IMR-90 (cell line): ENCODE measurements at regions not wholly inside any gene's neighbourhood (a gene's known extent, or its start where the extent isn't known, plus 50 kb on each side); places are given as distances from the start of the nearest gene placed in this dataset.

Experiments
- ATAC-seq: fragments of 200-7000 bp; cut with Tn5 transposase; 2 replicates; pipeline ENCODE4 v1.9.1; 2020; ENCODE audit warnings: low read depth, mild to moderate bottlenecking, moderate library complexity
- BruUV-seq: library from RNA; stranded (reverse); fragments of 400-500 nt; replicated peaks from 2 replicates; lab custom pipeline; 2021; lab: Mats Ljungman, UMichigan
- CTCF ChIA-PET: fragments of 300-600 bp; formaldehyde crosslinking; extraction: SDS; loops from one replicate; lab custom pipeline; 2021; ENCODE audit warnings: antibody characterized with exemption; lab: Yijun Ruan, JAX
- POLR2A ChIA-PET: fragments of 300-600 bp; sonication (Branson Sonifier 250); formaldehyde crosslinking; loops from one replicate; lab custom pipeline; 2022; ENCODE audit warnings: antibody characterized with exemption; ENCODE audit not compliant: unreplicated experiment; lab: Charles Lee
- DNase-seq: peaks from one replicate; pipeline ENCODE4 v3.0.0; 2013
- H2AFZ ChIP-seq: replicated peaks from 2 replicates; pipeline ENCODE3; 2013; ENCODE audit warnings: low read length, mild to moderate bottlenecking; ENCODE audit not compliant: poor library complexity
- H2AK5ac ChIP-seq: 2 replicates; pipeline ENCODE4 v1.6.1; 2013; ENCODE audit warnings: low read depth, low read length, inconsistent platforms
- H2AK9ac ChIP-seq: replicated peaks from 2 replicates; pipeline ENCODE3; 2013; ENCODE audit warnings: mild to moderate bottlenecking, low read depth, low read length, moderate library complexity; ENCODE audit not compliant: poor library complexity
- H2BK120ac ChIP-seq: 2 replicates; pipeline ENCODE4 v1.6.1; 2013; ENCODE audit warnings: low read depth, low read length, inconsistent platforms
- H2BK15ac ChIP-seq: 3 replicates; pipeline ENCODE4 v1.6.1; 2013; ENCODE audit warnings: low read depth, low read length, inconsistent platforms
- H2BK20ac ChIP-seq: 2 replicates; pipeline ENCODE4 v1.6.1; 2013; ENCODE audit warnings: low read depth, mild to moderate bottlenecking, inconsistent platforms, low read length, moderate library complexity
- H2BK5ac ChIP-seq: 2 replicates; pipeline ENCODE4 v1.6.1; 2013; ENCODE audit warnings: mild to moderate bottlenecking, low read depth, low read length, inconsistent platforms; ENCODE audit not compliant: poor library complexity, severe bottlenecking
- H3K14ac ChIP-seq: replicated peaks from 2 replicates; pipeline ENCODE4 v1.6.1; 2013; ENCODE audit warnings: low read depth, low read length, inconsistent platforms
- H3K18ac ChIP-seq: 2 replicates; pipeline ENCODE4 v1.6.1; 2013; ENCODE audit warnings: low read depth, low read length, control low read depth
- H3K23ac ChIP-seq: 2 replicates; pipeline ENCODE4 v1.6.1; 2013; ENCODE audit warnings: low read depth, low read length, inconsistent platforms
- H3K27ac ChIP-seq: 2 replicates; pipeline ENCODE4 v1.5.1; 2013; ENCODE audit warnings: mild to moderate bottlenecking, control low read depth, low read length; ENCODE audit not compliant: insufficient read depth
- H3K27me3 ChIP-seq: 2 replicates; pipeline ENCODE4 v1.6.1; 2013; ENCODE audit warnings: low read length; ENCODE audit not compliant: control insufficient read depth, insufficient read depth
- H3K36me3 ChIP-seq: 2 replicates; pipeline ENCODE4 v1.6.1; 2013; ENCODE audit warnings: low read length, mixed read lengths; ENCODE audit not compliant: control insufficient read depth, insufficient read depth
- H3K4ac ChIP-seq: 2 replicates; pipeline ENCODE4 v1.6.1; 2013; ENCODE audit warnings: low read depth, low read length, inconsistent platforms
- H3K4me1 ChIP-seq: 2 replicates; pipeline ENCODE4 v1.6.1; 2013; ENCODE audit warnings: low read length, mixed read lengths; ENCODE audit not compliant: control insufficient read depth, insufficient read depth
- H3K4me2 ChIP-seq: 2 replicates; pipeline ENCODE4 v1.6.1; 2013; ENCODE audit warnings: low read depth, mild to moderate bottlenecking, control low read depth, low read length, moderate library complexity
- H3K4me3 ChIP-seq: 2 replicates; pipeline ENCODE4 v1.5.1; 2013; ENCODE audit warnings: low read depth, mild to moderate bottlenecking, control low read depth, low read length, moderate library complexity; ENCODE audit not compliant: insufficient read depth
- H3K56ac ChIP-seq: 2 replicates; pipeline ENCODE4 v1.6.1; 2013; ENCODE audit warnings: low read length, inconsistent platforms; ENCODE audit not compliant: insufficient read depth; ENCODE audit errors: extremely low read depth
- H3K79me1 ChIP-seq, 2 experiments: 2 replicates each; pipeline ENCODE4 v1.6.1; 2013; ENCODE audit warnings: low read length in 2 of 2, inconsistent platforms in 1 of 2, low read depth in 1 of 2
- H3K9ac ChIP-seq: 2 replicates; pipeline ENCODE4 v1.6.1; 2013; ENCODE audit warnings: low read depth, low read length, control low read depth
- H3K9me1 ChIP-seq: 2 replicates; pipeline ENCODE4 v1.6.1; 2013; ENCODE audit warnings: low read length, inconsistent platforms; ENCODE audit not compliant: insufficient read depth
- H3K9me3 ChIP-seq: 2 replicates; pipeline ENCODE4 v1.6.1; 2013; ENCODE audit warnings: low read length; ENCODE audit not compliant: control insufficient read depth, insufficient read depth
- H4K20me1 ChIP-seq: 2 replicates; pipeline ENCODE4 v1.6.1; 2013; ENCODE audit warnings: low read length, inconsistent platforms; ENCODE audit not compliant: insufficient read depth
- H4K5ac ChIP-seq: 2 replicates; pipeline ENCODE4 v1.6.1; 2013; ENCODE audit warnings: mild to moderate bottlenecking, low read depth, low read length, control low read depth
- H4K8ac ChIP-seq, 2 experiments: 2 replicates each; pipeline ENCODE4 v1.6.1; 2013; ENCODE audit warnings: low read depth in 2 of 2, low read length in 2 of 2, control low read depth in 1 of 2, inconsistent platforms in 1 of 2
- H4K91ac ChIP-seq: 2 replicates; pipeline ENCODE4 v1.6.1; 2013; ENCODE audit warnings: low read depth, low read length, inconsistent platforms; ENCODE audit not compliant: insufficient read depth
- BHLHE40 ChIP-seq: fragments of 150-350 bp; IDR thresholded peaks from 2 replicates; pipeline ENCODE4 v1.6.1; 2016; ENCODE audit warnings: mild to moderate bottlenecking, low read depth, low read length
- CEBPB ChIP-seq: IDR thresholded peaks from 2 replicates; pipeline ENCODE4 v1.6.1; 2012; ENCODE audit warnings: low read depth, low read length, improper control_type of control experiment
- CHD1 ChIP-seq: IDR thresholded peaks from 2 replicates; pipeline ENCODE4 v1.6.1; 2012; ENCODE audit warnings: low read depth, low read length, improper control_type of control experiment
- ELK1 ChIP-seq: fragments of 150-350 bp; IDR thresholded peaks from 2 replicates; pipeline ENCODE4 v1.6.1; 2016; ENCODE audit warnings: low read depth, mild to moderate bottlenecking, low read length, moderate library complexity, borderline replicate concordance
- FOS ChIP-seq: fragments of 150-350 bp; IDR thresholded peaks from 2 replicates; pipeline ENCODE4 v1.6.1; 2016; ENCODE audit warnings: low read depth, low read length
- MAFK ChIP-seq: IDR thresholded peaks from 2 replicates; pipeline ENCODE4 v1.6.1; 2012; ENCODE audit warnings: low read depth, low read length, improper control_type of control experiment
- MAZ ChIP-seq: IDR thresholded peaks from 2 replicates; pipeline ENCODE4 v1.6.1; 2012; ENCODE audit warnings: low read depth, mild to moderate bottlenecking, low read length, improper control_type of control experiment, moderate library complexity, borderline replicate concordance
- MXI1 ChIP-seq: IDR thresholded peaks from 2 replicates; pipeline ENCODE4 v1.6.1; 2012; ENCODE audit warnings: low read depth, mild to moderate bottlenecking, low read length, moderate library complexity, borderline replicate concordance
- NFE2L2 ChIP-seq: fragments of 150-350 bp; IDR thresholded peaks from 2 replicates; pipeline ENCODE4 v1.6.1; 2016; ENCODE audit warnings: low read depth, mild to moderate bottlenecking, low read length
- POLR2A ChIP-seq: IDR thresholded peaks from 2 replicates; pipeline ENCODE4 v1.6.1; 2012; ENCODE audit warnings: mild to moderate bottlenecking, low read depth, low read length
- RAD21 ChIP-seq: IDR thresholded peaks from 2 replicates; pipeline ENCODE4 v1.6.1; 2012; ENCODE audit warnings: low read length, improper control_type of control experiment
- RCOR1 ChIP-seq: IDR thresholded peaks from 2 replicates; pipeline ENCODE4 v1.6.1; 2012; ENCODE audit warnings: mild to moderate bottlenecking, low read length, improper control_type of control experiment; ENCODE audit not compliant: insufficient replicate concordance
- RFX5 ChIP-seq: IDR thresholded peaks from 2 replicates; pipeline ENCODE4 v1.8.0; 2012; ENCODE audit warnings: low read depth, mild to moderate bottlenecking, low read length, moderate library complexity
- SMC3 ChIP-seq: fragments of 150-350 bp; IDR thresholded peaks from 2 replicates; pipeline ENCODE4 v1.6.1; 2016; ENCODE audit warnings: low read depth, mild to moderate bottlenecking, antibody characterized with exemption, low read length, moderate library complexity
- WGBS, 2 experiments: methylation state at CpG; one replicate each; pipeline versions ENCODE4 v1.1.5 to v1.1.7; 2013; ENCODE audit warnings: missing lambda C conversion rate in 2 of 2; ENCODE audit not compliant: insufficient read length in 1 of 2; ENCODE audit errors: extremely low coverage in 2 of 2; 5-methylcytosine and 5-hydroxymethylcytosine counted together
- dilution Hi-C: fragments of 300-500 bp; cut with HindIII; formaldehyde crosslinking; loops from one replicate; pipeline ENCODE4 v1.14.3; 2018; ENCODE audit warnings: low sequenced_read_pairs; ENCODE audit not compliant: unreplicated experiment
- in situ Hi-C: fragments of 300-500 bp; cut with MboI; formaldehyde crosslinking; loops from 3 replicates; pipeline ENCODE4 v1.14.3; 2019; ENCODE audit warnings: low sequenced_read_pairs, inconsistent platforms, mixed read lengths
- intact Hi-C: fragments of 100-400 bp; cut with micrococcal nuclease; formaldehyde crosslinking; loops from 2 replicates; pipeline ENCODE4 v1.10.0; 2022
- TF ChIP-seq, protein P1 (sequence below): fragments of 150-350 bp; IDR thresholded peaks from 2 replicates; pipeline ENCODE4 v1.6.1; 2017; ENCODE audit warnings: mild to moderate bottlenecking, antibody characterized with exemption, low read length, low read depth
- TF ChIP-seq, protein P2 (sequence below): conservative IDR thresholded peaks from 2 replicates; pipeline ENCODE4 v1.5.1; 2012; ENCODE audit warnings: mild to moderate bottlenecking, low read depth, low read length, improper control_type of control experiment

DNA sequence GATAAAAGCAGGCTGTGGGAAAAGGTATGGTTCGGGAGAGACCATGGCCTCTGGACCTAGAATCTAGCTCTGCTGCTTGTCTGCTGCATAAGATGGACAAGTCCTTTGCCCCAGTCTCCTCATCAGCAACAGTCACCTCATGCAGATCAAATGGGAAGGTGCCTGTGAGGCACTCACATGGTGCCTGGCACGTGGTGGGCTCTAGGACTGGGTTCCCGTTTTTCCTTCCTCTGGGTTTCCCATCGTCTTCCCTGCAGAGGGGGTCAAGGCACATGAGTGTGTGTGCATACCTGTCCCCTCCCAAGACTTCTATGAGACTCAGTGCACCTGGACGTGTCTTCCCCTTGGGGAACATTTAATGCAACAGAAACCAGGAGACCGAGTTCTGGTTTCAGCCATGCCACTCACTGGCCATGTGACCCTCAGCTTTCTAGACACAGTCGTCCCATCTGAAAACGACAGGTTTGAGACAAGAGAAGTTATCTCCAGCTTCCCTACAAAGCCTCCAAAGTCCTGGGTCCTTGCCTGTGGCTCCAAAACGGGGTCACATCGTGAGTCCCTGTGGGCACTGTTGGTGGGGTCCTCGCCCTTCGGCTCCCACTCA, 95.9 kb upstream of the NPTX2 start:
- ChIA-PET CTCF (no interaction called here), POLR2A (no interaction called here)
- ATAC-seq, result no peak
- in situ Hi-C loops (no loop called here), dilution Hi-C loops (no loop called here), intact Hi-C loops (no loop called here)
- Histone ChIP-seq H2AK9ac (no peak overlapping the region), H3K79me1 (no peaks in the 10 kb centered on the region), H3K36me3 (no peaks in the 10 kb centered on the region), H3K23ac (no peak overlapping the region), H3K18ac (no peak overlapping the region), H4K20me1 (no peaks in the 10 kb centered on the region), H2BK20ac (no peak overlapping the region), H2BK5ac (no peak overlapping the region), H2AFZ (no peak overlapping the region), H3K9ac (no peak overlapping the region), H3K27me3 (no peaks in the 10 kb centered on the region), H4K8ac (no peak overlapping the region), H2AK5ac (no peak overlapping the region), H4K91ac (no peak overlapping the region), H3K56ac (no peak overlapping the region), H3K27ac (no peak overlapping the region), H3K4me1 (no peaks in the 10 kb centered on the region), H2BK15ac (no peak overlapping the region), H3K4me2 (no peak overlapping the region), H3K14ac (no peak overlapping the region), H4K5ac (no peak overlapping the region), H3K4me3 (no peak overlapping the region), H3K9me3 (peaks cover 17% of the 10 kb centered on the region; the same call in 1 of the 2 replicates), H3K9me1 (no peaks in the 10 kb centered on the region), H3K4ac (no peak overlapping the region), H2BK120ac (no peak overlapping the region)
- no peak for TF ChIP-seq RFX5
- no peak for TF ChIP-seq MAZ
- no peak for TF ChIP-seq NFE2L2
- TF ChIP-seq CEBPB, result no peak
- no peak for TF ChIP-seq SMC3
- TF ChIP-seq, protein P1, sequence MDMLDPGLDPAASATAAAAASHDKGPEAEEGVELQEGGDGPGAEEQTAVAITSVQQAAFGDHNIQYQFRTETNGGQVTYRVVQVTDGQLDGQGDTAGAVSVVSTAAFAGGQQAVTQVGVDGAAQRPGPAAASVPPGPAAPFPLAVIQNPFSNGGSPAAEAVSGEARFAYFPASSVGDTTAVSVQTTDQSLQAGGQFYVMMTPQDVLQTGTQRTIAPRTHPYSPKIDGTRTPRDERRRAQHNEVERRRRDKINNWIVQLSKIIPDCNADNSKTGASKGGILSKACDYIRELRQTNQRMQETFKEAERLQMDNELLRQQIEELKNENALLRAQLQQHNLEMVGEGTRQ, result no peak
- TF ChIP-seq MAFK, result no peak
- no peak for TF ChIP-seq MXI1
- no peak for TF ChIP-seq POLR2A
- no peak for TF ChIP-seq ELK1
- TF ChIP-seq BHLHE40, result no peak
- TF ChIP-seq RAD21, result no peak
- no peak for TF ChIP-seq FOS
- TF ChIP-seq RCOR1, result no peak
- no peak for TF ChIP-seq CHD1
- TF ChIP-seq, protein P2, sequence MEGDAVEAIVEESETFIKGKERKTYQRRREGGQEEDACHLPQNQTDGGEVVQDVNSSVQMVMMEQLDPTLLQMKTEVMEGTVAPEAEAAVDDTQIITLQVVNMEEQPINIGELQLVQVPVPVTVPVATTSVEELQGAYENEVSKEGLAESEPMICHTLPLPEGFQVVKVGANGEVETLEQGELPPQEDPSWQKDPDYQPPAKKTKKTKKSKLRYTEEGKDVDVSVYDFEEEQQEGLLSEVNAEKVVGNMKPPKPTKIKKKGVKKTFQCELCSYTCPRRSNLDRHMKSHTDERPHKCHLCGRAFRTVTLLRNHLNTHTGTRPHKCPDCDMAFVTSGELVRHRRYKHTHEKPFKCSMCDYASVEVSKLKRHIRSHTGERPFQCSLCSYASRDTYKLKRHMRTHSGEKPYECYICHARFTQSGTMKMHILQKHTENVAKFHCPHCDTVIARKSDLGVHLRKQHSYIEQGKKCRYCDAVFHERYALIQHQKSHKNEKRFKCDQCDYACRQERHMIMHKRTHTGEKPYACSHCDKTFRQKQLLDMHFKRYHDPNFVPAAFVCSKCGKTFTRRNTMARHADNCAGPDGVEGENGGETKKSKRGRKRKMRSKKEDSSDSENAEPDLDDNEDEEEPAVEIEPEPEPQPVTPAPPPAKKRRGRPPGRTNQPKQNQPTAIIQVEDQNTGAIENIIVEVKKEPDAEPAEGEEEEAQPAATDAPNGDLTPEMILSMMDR, result no peak
- BruUV-seq, result no TSS peak
- no peak for DNase-seq
- WGBS, 2 experiments, result 59% methylated on average over 6 of the region's 12 CpGs; no CpG with 5 or more reads in 1 of the 2 experiments
